GM12865 (cell line): ENCODE measurements at regions not wholly inside any gene's neighbourhood (a gene's known extent, or its start where the extent isn't known, plus 50 kb on each side); places are given as distances from the start of the nearest gene placed in this dataset.
A peak's percentile ranks its signal among the peaks of the same experiment; 100 is the strongest.

Experiments
- DNase-seq: peaks from one replicate; pipeline ENCODE4 v3.0.0; 2010; ENCODE audit warnings: low read depth
- H3K4me3 ChIP-seq: 2 replicates; pipeline ENCODE4 v1.5.1; 2011; ENCODE audit warnings: mild to moderate bottlenecking, low read depth, low read length, control low read depth
- CTCF ChIP-seq: IDR thresholded peaks from 2 replicates; pipeline ENCODE4 v1.5.1; 2011; ENCODE audit warnings: low read length, control low read depth, low read depth, inconsistent platforms; ENCODE audit not compliant: insufficient read depth; ENCODE audit errors: missing control alignments

DNA sequence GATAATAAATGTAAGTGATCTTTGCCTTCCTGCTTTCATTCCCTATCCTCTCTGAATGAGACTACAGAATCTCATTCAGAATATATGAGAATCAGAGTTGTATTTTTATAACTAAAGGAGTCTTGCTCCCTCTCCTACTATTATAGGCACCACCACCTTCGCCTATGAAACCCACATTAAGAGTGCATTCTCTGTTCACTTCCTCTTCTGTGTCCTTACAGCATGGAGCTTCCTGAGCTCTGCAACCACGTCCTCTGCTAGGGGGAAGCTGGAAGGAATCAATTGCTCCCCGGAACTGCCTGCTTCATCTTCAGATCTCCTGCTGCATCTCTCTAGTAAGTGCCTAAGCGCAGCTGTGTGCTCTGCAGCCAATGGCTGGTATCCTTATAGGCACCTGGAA is 820.7 kb downstream of the GRID1 start:
- H3K4me3 ChIP-seq = no peak overlapping the region
- no peak for TF ChIP-seq CTCF
- peak; percentile 1 for DNase-seq

DNA sequence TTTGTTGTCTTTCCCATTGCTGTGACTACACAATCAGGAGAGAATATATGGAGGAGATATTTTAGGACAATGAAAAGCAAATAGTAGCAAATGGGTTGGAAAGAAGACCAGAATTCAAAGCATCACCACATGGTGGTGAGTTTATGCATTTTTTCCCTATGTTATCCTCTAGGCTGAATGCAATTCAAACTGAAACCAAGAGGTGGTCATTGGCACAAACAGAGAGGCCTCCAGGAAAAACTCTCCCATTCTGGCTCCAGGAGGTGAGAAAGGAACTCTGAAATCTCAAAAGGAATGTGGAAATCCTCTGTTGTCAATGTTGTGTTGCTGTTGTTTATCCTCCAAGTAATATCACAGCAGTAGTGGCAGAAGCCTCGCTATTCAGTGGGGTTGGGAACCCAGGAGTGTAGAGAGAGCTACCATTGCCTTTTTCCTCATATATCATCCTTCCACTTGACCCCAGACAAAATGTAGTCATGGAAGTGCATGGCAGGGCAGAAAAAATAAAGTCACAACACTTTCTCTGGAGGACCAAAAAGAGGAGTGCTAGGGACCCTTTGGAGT is 819.1 kb downstream of the GRID1 start:
- DNase-seq = no peak
- TF ChIP-seq CTCF = no peak
- no peak overlapping the region for H3K4me3 ChIP-seq

- TF ChIP-seq CTCF = peak; percentile 29
- no peak overlapping the region for H3K4me3 ChIP-seq
- peak; percentile 68 for DNase-seq
These were observed 818.6 kb downstream of the GRID1 start for GRCh38 chr10:85548034-85548433.
